ENCODE measurements at regions not wholly inside any gene's neighbourhood (a gene's known extent, or its start where the extent isn't known, plus 50 kb on each side); places are given as distances from the start of the nearest gene placed in this dataset.

GRCh38 chr2:129296396-129296795, 683.1 kb upstream of the RAB6C start:
- H3K36me3 ChIP-seq (ENCODE audit: control insufficient read depth in 2 of 2, insufficient read depth in 2 of 2, low read length in 1 of 2) = no peaks in the 10 kb centered on the region
- H3K4me1 ChIP-seq (ENCODE audit: control insufficient read depth in 2 of 2, insufficient read depth in 2 of 2, low read length in 2 of 2) = no peaks in the 10 kb centered on the region
- no peak overlapping the region for H3K27ac ChIP-seq (ENCODE audit: low read depth in 1 of 2, low read length in 1 of 2)
- no peaks in the 10 kb centered on the region for H3K9me3 ChIP-seq (ENCODE audit: control insufficient read depth in 2 of 2, insufficient read depth in 1 of 2, low read length in 1 of 2)
- WGBS = 91% methylated on average over 4 of the region's 4 CpGs
- no peak overlapping the region for H3K4me3 ChIP-seq (ENCODE audit: low read length in 2 of 2)
- no peak for DNase-seq (ENCODE audit: low read depth in 6 of 9, low spot score in 9 of 9)
- H3K27me3 ChIP-seq (ENCODE audit: control insufficient read depth in 2 of 2, insufficient read depth in 1 of 2, low read length in 1 of 2) = no peaks in the 10 kb centered on the region

- no peak for DNase-seq (ENCODE audit: low read depth in 6 of 9, low spot score in 9 of 9)
- 38% methylated on average over 5 of the region's 5 CpGs for WGBS
These were observed 682.7 kb upstream of the RAB6C start for GRCh38 chr2:129296806-129297205.

DNA sequence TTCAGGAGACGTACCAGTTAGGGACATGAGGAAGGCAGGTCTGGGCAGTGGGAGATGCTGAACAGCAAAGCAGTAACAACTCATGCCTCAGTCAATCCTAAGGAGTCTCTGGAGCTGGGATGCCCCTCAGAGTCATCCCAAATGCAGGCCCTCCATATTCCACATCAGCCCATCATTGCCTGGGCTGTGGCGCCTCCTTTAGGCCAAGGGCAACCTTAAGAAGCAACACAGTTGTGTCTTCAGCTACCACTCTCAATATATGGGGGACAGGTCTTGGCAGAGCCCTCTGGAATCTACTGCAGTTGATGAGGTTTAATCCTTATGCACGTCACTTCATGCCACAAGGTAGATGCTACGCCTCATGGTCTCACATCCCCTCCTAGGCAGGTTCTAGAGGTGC, 682.0 kb upstream of the RAB6C start:
- H3K27ac ChIP-seq (ENCODE audit: low read depth in 1 of 2, low read length in 1 of 2) = no peak overlapping the region
- no peak for DNase-seq (ENCODE audit: low read depth in 6 of 9, low spot score in 9 of 9)
- no peak overlapping the region for H3K4me3 ChIP-seq (ENCODE audit: low read length in 2 of 2)
- no peaks in the 10 kb centered on the region for H3K4me1 ChIP-seq (ENCODE audit: control insufficient read depth in 2 of 2, insufficient read depth in 2 of 2, low read length in 2 of 2)
- no peaks in the 10 kb centered on the region for H3K9me3 ChIP-seq (ENCODE audit: control insufficient read depth in 2 of 2, insufficient read depth in 1 of 2, low read length in 1 of 2)
- no peaks in the 10 kb centered on the region for H3K27me3 ChIP-seq (ENCODE audit: control insufficient read depth in 2 of 2, insufficient read depth in 1 of 2, low read length in 1 of 2)
- 65% methylated on average over 4 of the region's 4 CpGs for WGBS
- H3K36me3 ChIP-seq (ENCODE audit: control insufficient read depth in 2 of 2, insufficient read depth in 2 of 2, low read length in 1 of 2) = no peaks in the 10 kb centered on the region

More at GRCh38 chr2:129296806-129297205, 682.7 kb upstream of the RAB6C start:
- no peaks in the 10 kb centered on the region for H3K27me3 ChIP-seq (ENCODE audit: control insufficient read depth in 2 of 2, insufficient read depth in 1 of 2, low read length in 1 of 2)
- H3K27ac ChIP-seq (ENCODE audit: low read depth in 1 of 2, low read length in 1 of 2) = no peak overlapping the region
- no peaks in the 10 kb centered on the region for H3K4me1 ChIP-seq (ENCODE audit: control insufficient read depth in 2 of 2, insufficient read depth in 2 of 2, low read length in 2 of 2)
- H3K4me3 ChIP-seq (ENCODE audit: low read length in 2 of 2) = no peak overlapping the region
- H3K9me3 ChIP-seq (ENCODE audit: control insufficient read depth in 2 of 2, insufficient read depth in 1 of 2, low read length in 1 of 2) = no peaks in the 10 kb centered on the region
- no peaks in the 10 kb centered on the region for H3K36me3 ChIP-seq (ENCODE audit: control insufficient read depth in 2 of 2, insufficient read depth in 2 of 2, low read length in 1 of 2)

DNA sequence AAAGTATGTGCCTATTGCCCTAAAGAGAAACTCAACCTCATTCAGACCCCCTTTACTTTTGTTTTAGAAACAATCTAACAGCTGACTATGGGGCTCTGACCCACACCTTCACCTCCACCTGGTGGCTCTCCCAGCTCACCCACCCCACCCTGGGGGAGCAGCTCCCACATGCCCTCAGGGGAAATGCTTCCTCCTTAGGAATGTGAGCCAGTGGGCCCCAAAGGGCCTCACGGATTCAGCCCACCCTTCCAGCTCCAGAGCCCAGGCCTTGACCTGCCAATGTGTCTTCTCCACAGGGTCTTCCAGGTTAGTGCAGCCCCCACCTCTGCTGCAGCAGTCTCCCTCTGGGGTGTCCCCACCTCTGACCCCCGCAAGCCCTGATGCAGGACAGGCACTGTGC, 680.1 kb upstream of the RAB6C start:
- 97% methylated on average over 2 of the region's 2 CpGs for WGBS
- H3K36me3 ChIP-seq (ENCODE audit: control insufficient read depth in 2 of 2, insufficient read depth in 2 of 2, low read length in 1 of 2) = no peaks in the 10 kb centered on the region
- no peak overlapping the region for H3K4me3 ChIP-seq (ENCODE audit: low read length in 2 of 2)
- H3K9me3 ChIP-seq (ENCODE audit: control insufficient read depth in 2 of 2, insufficient read depth in 1 of 2, low read length in 1 of 2) = no peaks in the 10 kb centered on the region
- H3K27ac ChIP-seq (ENCODE audit: low read depth in 1 of 2, low read length in 1 of 2) = no peak overlapping the region
- peaks cover 0 to 2% of the 10 kb centered on the region in 2 donors for H3K27me3 ChIP-seq (ENCODE audit: control insufficient read depth in 2 of 2, insufficient read depth in 1 of 2, low read length in 1 of 2)
- no peaks in the 10 kb centered on the region for H3K4me1 ChIP-seq (ENCODE audit: control insufficient read depth in 2 of 2, insufficient read depth in 2 of 2, low read length in 2 of 2)
- no peak for DNase-seq (ENCODE audit: low read depth in 6 of 9, low spot score in 9 of 9)

DNA sequence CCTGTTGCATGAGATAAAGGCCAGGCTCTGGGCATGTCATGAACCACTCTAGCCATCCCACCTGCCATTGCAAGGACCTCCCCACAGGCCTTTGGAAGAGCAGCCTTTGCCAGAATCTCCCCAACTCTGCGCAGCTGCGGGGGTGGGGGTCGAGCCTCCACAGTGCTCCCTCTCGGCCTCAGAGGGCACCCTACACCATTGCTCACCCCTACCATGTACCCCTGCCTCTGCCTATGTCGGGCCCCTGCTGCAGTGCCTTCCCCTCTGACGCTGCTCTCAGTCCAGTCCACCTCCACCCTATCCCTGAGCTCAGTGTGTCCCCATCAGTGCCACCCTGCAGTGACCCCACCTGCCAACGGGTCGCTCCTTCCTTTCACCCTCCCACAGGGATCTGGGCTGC, 679.7 kb upstream of the RAB6C start:
- H3K9me3 ChIP-seq (ENCODE audit: control insufficient read depth in 2 of 2, insufficient read depth in 1 of 2, low read length in 1 of 2) = no peaks in the 10 kb centered on the region
- H3K4me3 ChIP-seq (ENCODE audit: low read length in 2 of 2) = no peak overlapping the region
- no peaks in the 10 kb centered on the region for H3K4me1 ChIP-seq (ENCODE audit: control insufficient read depth in 2 of 2, insufficient read depth in 2 of 2, low read length in 2 of 2)
- H3K27ac ChIP-seq (ENCODE audit: low read depth in 1 of 2, low read length in 1 of 2) = no peak overlapping the region
- H3K27me3 ChIP-seq (ENCODE audit: control insufficient read depth in 2 of 2, insufficient read depth in 1 of 2, low read length in 1 of 2) = peaks cover 0 to 2% of the 10 kb centered on the region in 2 donors
- no peak for DNase-seq (ENCODE audit: low read depth in 6 of 9, low spot score in 9 of 9)
- no peaks in the 10 kb centered on the region for H3K36me3 ChIP-seq (ENCODE audit: control insufficient read depth in 2 of 2, insufficient read depth in 2 of 2, low read length in 1 of 2)
- WGBS = 97% methylated on average over 8 of the region's 8 CpGs

GRCh38 chr2:129300456-129300855, 679.0 kb upstream of the RAB6C start:
- no peak overlapping the region for H3K4me3 ChIP-seq (ENCODE audit: low read length in 2 of 2)
- H3K9me3 ChIP-seq (ENCODE audit: control insufficient read depth in 2 of 2, insufficient read depth in 1 of 2, low read length in 1 of 2) = no peaks in the 10 kb centered on the region
- WGBS = 98% methylated on average over 9 of the region's 9 CpGs
- H3K4me1 ChIP-seq (ENCODE audit: control insufficient read depth in 2 of 2, insufficient read depth in 2 of 2, low read length in 2 of 2) = no peaks in the 10 kb centered on the region
- DNase-seq (ENCODE audit: low read depth in 6 of 9, low spot score in 9 of 9) = no peak
- peaks cover 0 to 2% of the 10 kb centered on the region in 2 donors for H3K27me3 ChIP-seq (ENCODE audit: control insufficient read depth in 2 of 2, insufficient read depth in 1 of 2, low read length in 1 of 2)
- no peak overlapping the region for H3K27ac ChIP-seq (ENCODE audit: low read depth in 1 of 2, low read length in 1 of 2)
- H3K36me3 ChIP-seq (ENCODE audit: control insufficient read depth in 2 of 2, insufficient read depth in 2 of 2, low read length in 1 of 2) = no peaks in the 10 kb centered on the region

DNA sequence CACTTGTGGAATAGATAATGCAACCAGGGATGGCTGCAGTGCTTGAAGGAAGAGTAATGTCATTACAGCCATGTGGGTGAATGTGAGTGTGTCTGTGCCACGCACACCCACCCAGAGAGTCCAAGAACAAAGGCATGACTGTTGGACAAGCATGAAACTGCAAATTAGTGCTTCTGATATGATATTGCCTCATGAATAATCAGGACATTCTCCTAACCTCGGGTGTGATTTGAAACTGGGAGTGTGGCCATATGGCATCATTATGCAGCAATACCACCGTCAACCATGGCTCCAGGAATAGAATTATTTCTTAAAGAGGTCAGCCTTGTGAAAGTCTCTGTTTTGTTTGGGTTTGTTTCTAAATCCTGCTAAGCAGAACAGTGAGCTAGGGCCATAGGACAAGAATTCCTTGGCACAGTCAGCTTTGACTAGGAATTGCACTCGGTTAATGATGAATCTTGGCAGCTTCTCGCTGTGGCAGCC, 678.0 kb upstream of the RAB6C start:
- WGBS = 88% methylated on average over 5 of the region's 5 CpGs
- no peaks in the 10 kb centered on the region for H3K36me3 ChIP-seq (ENCODE audit: control insufficient read depth in 2 of 2, insufficient read depth in 2 of 2, low read length in 1 of 2)
- no peaks in the 10 kb centered on the region for H3K4me1 ChIP-seq (ENCODE audit: control insufficient read depth in 2 of 2, insufficient read depth in 2 of 2, low read length in 2 of 2)
- H3K27ac ChIP-seq (ENCODE audit: low read depth in 1 of 2, low read length in 1 of 2) = no peak overlapping the region
- H3K27me3 ChIP-seq (ENCODE audit: control insufficient read depth in 2 of 2, insufficient read depth in 1 of 2, low read length in 1 of 2) = peaks cover 0 to 2% of the 10 kb centered on the region in 2 donors
- H3K4me3 ChIP-seq (ENCODE audit: low read length in 2 of 2) = no peak overlapping the region
- no peaks in the 10 kb centered on the region for H3K9me3 ChIP-seq (ENCODE audit: control insufficient read depth in 2 of 2, insufficient read depth in 1 of 2, low read length in 1 of 2)
- DNase-seq (ENCODE audit: low read depth in 6 of 9, low spot score in 9 of 9) = no peak

GRCh38 chr2:129302106-129302505, 677.4 kb upstream of the RAB6C start:
- Histone ChIP-seq H3K4me3 (ENCODE audit: low read length in 2 of 2) (no peak overlapping the region), H3K4me1 (ENCODE audit: control insufficient read depth in 2 of 2, insufficient read depth in 2 of 2, low read length in 2 of 2) (no peaks in the 10 kb centered on the region), H3K9me3 (ENCODE audit: control insufficient read depth in 2 of 2, insufficient read depth in 1 of 2, low read length in 1 of 2) (no peaks in the 10 kb centered on the region), H3K27ac (ENCODE audit: low read depth in 1 of 2, low read length in 1 of 2) (no peak overlapping the region), H3K36me3 (ENCODE audit: control insufficient read depth in 2 of 2, insufficient read depth in 2 of 2, low read length in 1 of 2) (no peaks in the 10 kb centered on the region), H3K27me3 (ENCODE audit: control insufficient read depth in 2 of 2, insufficient read depth in 1 of 2, low read length in 1 of 2) (peaks cover 0 to 2% of the 10 kb centered on the region in 2 donors)
- WGBS = 86% methylated on average over 6 of the region's 6 CpGs
- DNase-seq (ENCODE audit: low read depth in 6 of 9, low spot score in 9 of 9) = no peak

DNA sequence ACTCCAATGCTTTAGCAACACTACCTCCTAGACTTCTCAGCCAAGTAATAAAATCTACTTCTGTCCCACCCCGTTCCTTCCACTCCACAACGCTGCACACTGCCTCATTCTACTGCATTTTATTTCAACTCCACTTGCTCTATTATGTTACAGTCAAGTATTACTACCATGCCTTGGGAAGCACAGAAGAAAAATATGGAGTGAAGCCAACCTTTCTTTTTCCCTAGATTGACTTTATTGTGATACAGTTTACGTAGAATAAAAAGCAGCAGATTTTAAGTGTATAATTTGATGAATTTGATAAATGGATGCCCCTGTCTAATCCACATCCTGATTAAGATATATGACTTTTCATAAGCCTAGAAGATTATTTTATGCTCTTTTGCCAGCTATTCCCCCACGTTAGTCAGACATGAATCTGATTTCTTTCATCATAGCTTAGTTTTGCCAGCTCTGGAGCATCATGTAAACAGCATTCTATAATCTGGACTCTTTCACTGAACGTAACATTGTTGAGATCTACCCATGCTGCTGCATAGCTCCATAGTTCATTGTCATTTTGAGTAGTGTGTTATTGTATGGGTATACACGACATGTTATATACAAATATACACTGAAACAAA, 676.8 kb upstream of the RAB6C start:
- Histone ChIP-seq H3K9me3 (ENCODE audit: control insufficient read depth in 2 of 2, insufficient read depth in 1 of 2, low read length in 1 of 2) (no peaks in the 10 kb centered on the region), H3K27me3 (ENCODE audit: control insufficient read depth in 2 of 2, insufficient read depth in 1 of 2, low read length in 1 of 2) (peaks cover 0 to 2% of the 10 kb centered on the region in 2 donors), H3K4me3 (ENCODE audit: low read length in 2 of 2) (no peak overlapping the region), H3K27ac (ENCODE audit: low read depth in 1 of 2, low read length in 1 of 2) (no peak overlapping the region), H3K36me3 (ENCODE audit: control insufficient read depth in 2 of 2, insufficient read depth in 2 of 2, low read length in 1 of 2) (no peaks in the 10 kb centered on the region), H3K4me1 (ENCODE audit: control insufficient read depth in 2 of 2, insufficient read depth in 2 of 2, low read length in 2 of 2) (no peaks in the 10 kb centered on the region)
- WGBS = 89% methylated on average over 6 of the region's 6 CpGs
- no peak for DNase-seq (ENCODE audit: low read depth in 6 of 9, low spot score in 9 of 9)

All from thymus (tissue), 11 donors.